Neural cell (in vitro differentiated cells): ENCODE measurements at regions not wholly inside any gene's neighbourhood (a gene's known extent, or its start where the extent isn't known, plus 50 kb on each side); places are given as distances from the start of the nearest gene placed in this dataset.

Experiments used
- CTCF ChIP-seq: fragments of 450-650 bp; IDR thresholded peaks from 2 replicates; pipeline ENCODE4 v1.5.1; 2014; ENCODE audit warnings: antibody characterized with exemption, mild to moderate bottlenecking, moderate library complexity; ENCODE audit not compliant: poor library complexity, severe bottlenecking
- EP300 ChIP-seq: fragments of 450-650 bp; conservative IDR thresholded peaks from 2 replicates; pipeline ENCODE4 v1.6.1; 2014; ENCODE audit warnings: antibody characterized with exemption, mild to moderate bottlenecking, moderate library complexity; ENCODE audit not compliant: poor library complexity, severe bottlenecking
- EZH2 ChIP-seq: fragments of 200-600, 300-800 bp; shearing (Covaris generic), sonication (generic); IDR thresholded peaks from 2 replicates; pipeline ENCODE4 v1.6.1; 2014; ENCODE audit warnings: antibody characterized with exemption, low read length, borderline replicate concordance, mild to moderate bottlenecking; ENCODE audit not compliant: insufficient read depth, poor library complexity, severe bottlenecking
- POLR2AphosphoS5 ChIP-seq: IDR thresholded peaks from 2 replicates; pipeline ENCODE4 v1.6.1; 2012
- RAD21 ChIP-seq: fragments of 450-650 bp; conservative IDR thresholded peaks from 2 replicates; pipeline ENCODE4 v1.6.1; 2014; ENCODE audit warnings: antibody characterized with exemption, mild to moderate bottlenecking, moderate library complexity
- REST ChIP-seq: IDR thresholded peaks from 2 replicates; pipeline ENCODE4 v1.6.1; 2012; ENCODE audit warnings: borderline replicate concordance
- SMC3 ChIP-seq: fragments of 450-650 bp; conservative IDR thresholded peaks from 2 replicates; pipeline ENCODE4 v1.6.1; 2014; ENCODE audit warnings: antibody characterized with exemption, mild to moderate bottlenecking, moderate library complexity; ENCODE audit not compliant: poor library complexity
- TAF1 ChIP-seq: IDR thresholded peaks from 2 replicates; pipeline ENCODE4 v1.6.1; 2012; ENCODE audit warnings: low read depth

- TF ChIP-seq CTCF (no peak), EZH2 (no peak), REST (no peak), SMC3 (no peak), RAD21 (no peak), POLR2AphosphoS5 (no peak), TAF1 (no peak), EP300 (no peak)
These were observed 56.4 kb upstream of the NR2F2 start for GRCh38 chr15:96274087-96274440.
